Large intestine (tissue), 3 donors: ENCODE measurements at regions not wholly inside any gene's neighbourhood (a gene's known extent, or its start where the extent isn't known, plus 50 kb on each side); places are given as distances from the start of the nearest gene placed in this dataset.

Experiments used
- DNase-seq, 2 donors: peaks; one replicate each; pipeline versions ENCODE4 v3.0.0 to v3.0.0-alpha.2; 2013
- H3K27ac ChIP-seq: one replicate; pipeline ENCODE4 v1.5.1; 2013; ENCODE audit warnings: low read length
- H3K27me3 ChIP-seq: 2 replicates; pipeline ENCODE4 v1.6.1; 2013; ENCODE audit warnings: low read length; ENCODE audit not compliant: control insufficient read depth, insufficient read depth
- H3K36me3 ChIP-seq: 2 replicates; pipeline ENCODE4 v1.6.1; 2013; ENCODE audit warnings: low read length; ENCODE audit not compliant: control insufficient read depth, insufficient read depth
- H3K4me1 ChIP-seq: one replicate; pipeline ENCODE4 v1.6.1; 2013; ENCODE audit warnings: low read length; ENCODE audit not compliant: control insufficient read depth, insufficient read depth
- H3K4me3 ChIP-seq: one replicate; pipeline ENCODE4 v1.5.1; 2013; ENCODE audit warnings: low read length
- H3K9me3 ChIP-seq: one replicate; pipeline ENCODE4 v1.6.1; 2013; ENCODE audit warnings: mild to moderate bottlenecking, low read depth, low read length, moderate library complexity; ENCODE audit not compliant: control insufficient read depth
- WGBS: methylation state at CpG from one replicate; pipeline ENCODE4 v1.1.5; 2013; ENCODE audit warnings: low lambda C conversion rate; ENCODE audit not compliant: insufficient coverage; 5-methylcytosine and 5-hydroxymethylcytosine counted together

GRCh38 chr6:84421031-84421430 lies 193.6 kb upstream of the CEP162 start:
- no peak overlapping the region for H3K4me3 ChIP-seq
- H3K4me1 ChIP-seq: no peaks in the 10 kb centered on the region
- 43% methylated on average over 2 of the region's 5 CpGs for WGBS
- H3K27me3 ChIP-seq: no peaks in the 10 kb centered on the region
- no peaks in the 10 kb centered on the region for H3K9me3 ChIP-seq
- no peaks in the 10 kb centered on the region for H3K36me3 ChIP-seq
- no peak overlapping the region for H3K27ac ChIP-seq
- no peak for DNase-seq

DNA sequence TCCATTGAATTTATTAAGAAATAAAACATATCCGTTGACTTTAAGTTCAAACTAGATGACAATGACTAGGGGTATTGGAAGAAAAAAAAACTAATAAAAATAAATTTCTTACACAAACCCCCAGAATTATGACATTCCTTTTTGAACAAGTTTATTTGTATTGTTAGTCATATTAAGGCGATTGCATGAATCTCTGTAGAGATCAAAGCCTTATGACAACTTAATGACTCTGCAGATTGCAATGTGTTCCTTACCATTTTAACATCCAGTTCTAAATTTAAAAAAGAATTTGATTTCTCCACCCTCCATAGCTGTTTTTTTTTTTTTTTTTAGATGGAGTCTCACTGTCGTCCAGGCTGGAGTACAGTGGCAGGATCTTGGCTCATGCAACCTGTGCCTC lies 189.8 kb upstream of the CEP162 start:
- Histone ChIP-seq H3K4me1 (no peaks in the 10 kb centered on the region), H3K9me3 (no peaks in the 10 kb centered on the region), H3K27me3 (no peaks in the 10 kb centered on the region), H3K36me3 (no peaks in the 10 kb centered on the region), H3K4me3 (no peak overlapping the region), H3K27ac (no peak overlapping the region)
- 100% methylated on average over 1 of the region's 3 CpGs for WGBS
- no peak for DNase-seq

DNA sequence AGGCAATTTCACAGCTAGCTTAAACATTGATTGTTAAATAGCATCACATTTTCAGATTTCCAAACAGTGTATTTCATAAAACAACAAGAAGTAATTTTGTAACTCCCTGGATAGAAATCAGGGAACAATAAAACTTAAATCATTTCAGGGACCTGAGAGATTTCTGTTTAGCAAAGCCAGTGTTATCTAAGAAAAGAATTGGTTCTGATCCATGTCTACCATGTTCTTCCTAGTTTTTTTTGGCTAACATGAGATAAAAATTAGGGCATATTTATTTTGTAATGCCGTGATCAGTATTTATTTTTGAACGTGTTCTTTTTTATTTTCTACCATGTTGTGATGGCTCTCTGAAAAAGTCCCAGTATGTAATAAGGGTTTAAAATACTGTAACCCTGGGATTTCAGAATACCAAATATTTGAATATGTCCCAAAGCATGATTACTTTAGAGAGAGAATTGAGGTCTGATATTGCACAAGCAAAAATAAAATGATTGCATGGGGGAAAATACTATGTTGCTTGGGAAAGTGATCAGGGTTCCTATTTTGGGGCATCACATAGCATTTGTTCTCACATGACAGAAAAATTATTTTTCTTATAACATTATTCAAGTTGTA lies 188.7 kb upstream of the CEP162 start:
- Histone ChIP-seq H3K4me1 (no peaks in the 10 kb centered on the region), H3K9me3 (no peaks in the 10 kb centered on the region), H3K27me3 (no peaks in the 10 kb centered on the region), H3K36me3 (no peaks in the 10 kb centered on the region), H3K4me3 (no peak overlapping the region), H3K27ac (no peak overlapping the region)
- WGBS: 94% methylated on average over 2 of the region's 2 CpGs
- no peak for DNase-seq

DNA sequence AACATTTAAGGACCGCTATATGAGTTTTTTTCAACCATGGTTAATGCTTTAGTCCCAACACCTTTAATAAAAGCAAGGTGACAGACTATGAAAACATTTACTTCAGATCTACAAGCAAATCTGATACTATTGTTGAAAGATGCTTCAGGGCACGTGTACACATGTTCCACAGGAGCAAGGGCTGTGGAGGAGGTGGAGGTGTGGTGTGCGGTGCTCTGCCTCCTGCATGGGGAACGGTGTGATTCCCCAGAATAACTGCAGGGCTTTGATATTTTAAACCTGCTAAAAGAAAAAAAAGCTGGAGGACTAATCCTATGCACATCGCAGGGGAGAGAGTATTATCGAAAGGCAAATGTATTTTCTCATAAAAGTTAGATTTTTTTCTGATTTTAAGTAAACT lies 188.1 kb upstream of the CEP162 start:
- Histone ChIP-seq H3K27ac (no peak overlapping the region), H3K4me1 (no peaks in the 10 kb centered on the region), H3K27me3 (no peaks in the 10 kb centered on the region), H3K36me3 (no peaks in the 10 kb centered on the region), H3K9me3 (no peaks in the 10 kb centered on the region), H3K4me3 (no peak overlapping the region)
- WGBS: 94% methylated on average over 2 of the region's 6 CpGs
- DNase-seq: no peak

DNA sequence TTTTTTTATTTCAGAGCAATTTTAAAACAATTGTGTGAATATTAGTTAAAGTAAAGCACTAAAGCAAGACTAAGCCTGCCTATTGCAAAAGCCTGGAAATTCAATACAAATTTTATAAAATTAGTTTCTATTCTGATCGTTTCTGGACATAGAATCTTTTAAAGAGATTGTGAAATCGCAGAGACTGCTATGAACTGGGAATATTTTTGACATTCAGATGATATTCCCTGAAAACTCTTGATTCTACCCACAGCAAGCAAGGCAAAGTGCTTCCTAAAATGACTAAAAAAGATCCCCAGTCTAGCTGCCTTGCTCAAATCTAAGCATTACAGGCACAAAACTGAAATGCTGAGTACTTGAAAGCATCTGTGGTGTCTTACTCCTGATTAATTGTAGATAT lies 187.6 kb upstream of the CEP162 start:
- H3K36me3 ChIP-seq: no peaks in the 10 kb centered on the region
- DNase-seq: no peak
- WGBS: no CpG with 5 or more reads among the region's 2 CpGs
- no peak overlapping the region for H3K4me3 ChIP-seq
- no peaks in the 10 kb centered on the region for H3K27me3 ChIP-seq
- no peaks in the 10 kb centered on the region for H3K9me3 ChIP-seq
- H3K27ac ChIP-seq: no peak overlapping the region
- no peaks in the 10 kb centered on the region for H3K4me1 ChIP-seq

GRCh38 chr6:84414531-84414930 lies 187.1 kb upstream of the CEP162 start:
- WGBS: no CpG with 5 or more reads among the region's 6 CpGs
- Histone ChIP-seq H3K27ac (no peak overlapping the region), H3K4me1 (no peaks in the 10 kb centered on the region), H3K4me3 (no peak overlapping the region), H3K9me3 (no peaks in the 10 kb centered on the region), H3K36me3 (no peaks in the 10 kb centered on the region), H3K27me3 (no peaks in the 10 kb centered on the region)
- no peak for DNase-seq

- DNase-seq: no peak
- H3K4me3 ChIP-seq: no peak overlapping the region
- H3K27me3 ChIP-seq: no peaks in the 10 kb centered on the region
- H3K9me3 ChIP-seq: no peaks in the 10 kb centered on the region
- H3K27ac ChIP-seq: no peak overlapping the region
- WGBS: 80% methylated on average over 1 of the region's 1 CpG
- no peaks in the 10 kb centered on the region for H3K36me3 ChIP-seq
- H3K4me1 ChIP-seq: no peaks in the 10 kb centered on the region
Measured at GRCh38 chr6:84411060-84411629, 183.7 kb upstream of the CEP162 start.

- no peak overlapping the region for H3K4me3 ChIP-seq
- 14% methylated on average over 1 of the region's 1 CpG for WGBS
- no peak for DNase-seq
- no peaks in the 10 kb centered on the region for H3K9me3 ChIP-seq
- no peaks in the 10 kb centered on the region for H3K27me3 ChIP-seq
- no peaks in the 10 kb centered on the region for H3K4me1 ChIP-seq
- no peaks in the 10 kb centered on the region for H3K36me3 ChIP-seq
- no peak overlapping the region for H3K27ac ChIP-seq
Measured at GRCh38 chr6:84409911-84410310, 182.5 kb upstream of the CEP162 start.

DNA sequence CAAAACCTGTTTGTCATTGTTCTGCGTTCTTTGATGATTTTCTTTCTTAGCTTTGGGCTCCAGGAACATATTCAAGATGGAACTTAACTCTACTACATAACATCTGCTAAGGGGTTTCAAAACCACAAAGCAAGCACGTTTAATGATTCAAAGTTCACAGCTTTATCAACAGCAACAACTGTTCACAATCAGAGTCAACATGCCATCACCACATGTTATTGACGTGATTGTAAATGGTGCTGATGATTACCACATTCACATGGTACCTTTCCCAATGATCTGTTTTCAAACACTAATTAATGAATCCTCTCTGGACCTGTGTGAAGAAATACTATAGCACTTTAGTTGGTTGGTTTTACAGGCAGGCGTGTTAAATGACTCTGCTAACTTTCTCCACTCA lies 180.6 kb upstream of the CEP162 start:
- Histone ChIP-seq H3K27ac (no peak overlapping the region), H3K4me3 (no peak overlapping the region), H3K27me3 (no peaks in the 10 kb centered on the region), H3K4me1 (no peaks in the 10 kb centered on the region), H3K36me3 (no peaks in the 10 kb centered on the region), H3K9me3 (no peaks in the 10 kb centered on the region)
- WGBS: no CpG with 5 or more reads among the region's 4 CpGs
- DNase-seq: no peak

DNA sequence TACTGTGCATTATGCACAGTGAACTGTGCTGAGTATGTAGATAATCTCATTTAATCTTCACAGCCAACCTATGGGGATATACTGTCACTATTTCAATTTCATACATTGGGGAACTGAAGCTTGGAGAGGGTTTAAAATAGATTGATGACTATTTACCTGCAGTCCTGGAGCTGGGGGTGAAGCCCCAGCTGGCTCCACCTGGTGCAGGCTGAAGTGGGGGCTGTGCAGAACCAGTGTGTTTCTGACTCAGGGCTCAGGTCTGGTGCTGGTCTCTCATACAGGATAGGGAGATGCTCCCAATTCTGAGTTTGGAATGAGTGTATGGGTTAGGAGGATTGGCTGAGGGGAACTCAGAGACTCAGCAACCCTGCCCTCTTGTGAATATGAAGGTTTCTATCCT lies 176.1 kb upstream of the CEP162 start:
- Histone ChIP-seq H3K27ac (no peak overlapping the region), H3K27me3 (no peaks in the 10 kb centered on the region), H3K36me3 (no peaks in the 10 kb centered on the region), H3K4me3 (no peak overlapping the region), H3K9me3 (no peaks in the 10 kb centered on the region), H3K4me1 (no peaks in the 10 kb centered on the region)
- DNase-seq: no peak

DNA sequence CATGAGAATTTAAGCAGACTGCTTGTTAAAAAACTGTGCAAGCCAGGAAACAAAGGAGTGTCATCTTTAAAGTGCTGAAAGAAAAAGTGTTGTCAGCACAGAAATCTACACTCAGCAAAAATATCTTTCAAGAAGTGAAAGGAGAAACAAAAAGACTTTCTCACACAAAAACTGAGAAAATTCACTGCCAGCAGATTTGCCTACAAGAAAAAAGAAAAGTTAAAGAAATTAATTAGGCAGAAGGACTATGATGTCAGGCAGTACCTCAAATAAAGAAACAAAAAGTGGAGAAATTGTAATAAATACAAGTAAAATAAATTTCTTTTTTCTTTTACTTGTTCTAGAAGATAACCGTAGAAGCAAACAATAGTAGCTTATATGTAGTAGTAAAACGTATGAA lies 171.6 kb upstream of the CEP162 start:
- no peak for DNase-seq
- no peaks in the 10 kb centered on the region for H3K4me1 ChIP-seq
- H3K4me3 ChIP-seq: no peak overlapping the region
- no peaks in the 10 kb centered on the region for H3K9me3 ChIP-seq
- H3K27ac ChIP-seq: no peak overlapping the region
- 83% methylated on average over 2 of the region's 2 CpGs for WGBS
- no peaks in the 10 kb centered on the region for H3K36me3 ChIP-seq
- no peaks in the 10 kb centered on the region for H3K27me3 ChIP-seq
